Stimulated activated naive CD8-positive, alpha-beta T cell treated with anti-CD3 and anti-CD28 coated beads, Interleukin-15, Interleukin-2, amounts not matched to agents 100 ng/mL and 50 ng/mL, for 24 hours (primary cell): ENCODE measurements at regions not wholly inside any gene's neighbourhood (a gene's known extent, or its start where the extent isn't known, plus 50 kb on each side); places are given as distances from the start of the nearest gene placed in this dataset.
"Not testable (repeated sequence)": the region's sequence is repeated elsewhere in the genome, so short reads cannot be mapped to it uniquely, and the experiment has no call there.

Experiments
- H3K27ac Mint-ChIP-seq: one replicate; pipeline ENCODE4 v1.8.0; 2021; ENCODE audit warnings: mild to moderate bottlenecking, mixed read lengths
- H3K27me3 Mint-ChIP-seq: one replicate; pipeline ENCODE4 v1.8.0; 2021; ENCODE audit warnings: mixed read lengths
- H3K36me3 Mint-ChIP-seq: one replicate; pipeline ENCODE4 v1.8.0; 2021; ENCODE audit warnings: low read depth, mixed read lengths
- H3K4me1 Mint-ChIP-seq: one replicate; pipeline ENCODE4 v1.8.0; 2021; ENCODE audit warnings: low read depth, mixed read lengths
- H3K4me3 Mint-ChIP-seq: one replicate; pipeline ENCODE4 v1.8.0; 2021; ENCODE audit warnings: mild to moderate bottlenecking, mixed read lengths
- H3K9me3 Mint-ChIP-seq: one replicate; pipeline ENCODE4 v1.8.0; 2021; ENCODE audit warnings: mixed read lengths

DNA sequence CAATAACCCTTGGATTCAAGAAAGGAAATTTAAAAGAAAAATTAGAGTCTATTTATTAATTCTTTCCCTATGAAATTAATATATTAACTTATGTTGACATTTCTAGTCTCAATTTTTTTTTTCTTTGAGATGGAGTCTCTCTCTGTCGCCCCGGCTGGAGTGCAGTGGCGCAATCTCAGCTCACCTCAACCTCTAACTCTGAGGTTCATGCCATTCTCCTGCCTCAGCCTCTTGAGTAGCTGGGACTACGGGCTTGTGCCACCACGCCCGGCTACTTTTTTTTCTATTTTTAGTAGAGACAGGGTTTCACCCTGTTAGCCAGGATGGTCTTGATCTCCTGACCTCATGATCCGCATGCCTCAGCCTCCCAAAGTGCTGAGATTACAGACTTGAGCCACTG lies 411.7 kb upstream of the GRAMD2B start:
- H3K27me3 Mint-ChIP-seq, H3K27ac Mint-ChIP-seq, H3K36me3 Mint-ChIP-seq, H3K4me1 Mint-ChIP-seq, H3K4me3 Mint-ChIP-seq: not testable (repeated sequence)
- peaks cover 12% of the 10 kb centered on the region for H3K9me3 Mint-ChIP-seq

DNA sequence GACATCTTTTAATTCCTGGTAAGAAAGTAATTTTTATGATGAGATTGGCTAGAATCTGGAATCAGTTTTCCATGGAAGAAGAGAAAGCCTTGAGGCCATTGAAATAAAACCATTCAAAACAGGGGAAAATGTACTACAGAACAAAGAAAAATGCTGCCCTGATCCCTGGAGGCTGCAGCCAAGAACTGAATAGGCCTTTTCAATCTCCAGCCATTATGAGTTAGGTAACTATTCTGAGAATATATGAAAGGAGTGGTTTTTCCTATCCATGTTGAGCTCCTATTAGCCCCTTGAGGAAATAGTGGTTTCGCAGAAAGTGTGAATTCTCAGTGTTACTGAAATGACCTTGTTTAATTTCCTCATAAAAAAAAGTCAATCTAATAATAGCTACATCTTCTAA lies 408.5 kb upstream of the GRAMD2B start:
- Mint-ChIP-seq H3K4me3 (no peak overlapping the region), H3K9me3 (peaks cover 8% of the 10 kb centered on the region), H3K27ac (no peak overlapping the region), H3K36me3 (no peaks in the 10 kb centered on the region), H3K4me1 (no peaks in the 10 kb centered on the region), H3K27me3 (no peaks in the 10 kb centered on the region)

DNA sequence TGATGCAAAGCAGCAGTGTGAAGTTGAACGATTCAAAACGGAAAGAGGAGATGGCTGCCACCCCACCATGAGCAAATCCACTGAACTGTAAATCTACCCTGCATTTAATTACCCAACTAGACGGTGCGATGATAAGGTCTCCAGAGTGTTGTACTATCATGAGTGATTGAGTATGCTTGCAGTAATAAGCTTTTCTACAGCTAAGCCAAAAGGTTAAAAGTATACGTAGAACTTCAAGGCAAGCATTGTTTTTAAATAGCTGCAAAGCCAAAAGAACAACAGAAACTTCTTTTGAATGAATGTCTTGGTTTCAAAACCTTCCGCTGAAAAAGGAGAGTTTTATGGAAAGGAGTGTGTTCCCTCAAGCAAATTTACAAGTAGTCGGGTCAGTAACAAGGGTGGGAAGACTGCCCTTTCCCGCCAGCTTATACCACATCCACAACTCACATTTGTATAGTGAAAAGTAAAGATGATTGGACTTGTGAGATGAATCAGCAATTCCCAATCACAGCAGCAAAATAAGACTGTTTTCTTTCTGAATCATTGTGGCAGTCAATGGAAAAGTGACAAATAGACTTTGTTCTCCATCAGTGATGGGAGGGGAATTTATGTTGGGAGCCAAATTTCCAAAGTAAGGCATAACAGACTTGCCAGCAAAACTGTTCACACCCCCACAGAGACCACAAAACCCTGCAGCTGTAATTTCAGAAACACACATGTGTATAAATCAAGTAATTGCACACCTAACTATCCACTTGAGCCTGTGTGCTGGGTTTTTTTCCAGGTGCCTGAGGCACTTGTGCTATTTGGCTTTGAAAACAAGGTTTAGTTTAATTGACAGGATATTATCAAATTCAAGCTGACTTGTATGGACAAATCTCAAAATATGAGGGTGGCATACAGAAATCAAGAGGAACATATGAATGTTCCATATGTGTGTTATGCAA lies 407.7 kb upstream of the GRAMD2B start:
- Mint-ChIP-seq H3K27me3 (no peaks in the 10 kb centered on the region), H3K36me3 (no peaks in the 10 kb centered on the region), H3K4me3 (no peak overlapping the region), H3K9me3 (peaks cover 8% of the 10 kb centered on the region), H3K4me1 (no peaks in the 10 kb centered on the region), H3K27ac (no peak overlapping the region)

DNA sequence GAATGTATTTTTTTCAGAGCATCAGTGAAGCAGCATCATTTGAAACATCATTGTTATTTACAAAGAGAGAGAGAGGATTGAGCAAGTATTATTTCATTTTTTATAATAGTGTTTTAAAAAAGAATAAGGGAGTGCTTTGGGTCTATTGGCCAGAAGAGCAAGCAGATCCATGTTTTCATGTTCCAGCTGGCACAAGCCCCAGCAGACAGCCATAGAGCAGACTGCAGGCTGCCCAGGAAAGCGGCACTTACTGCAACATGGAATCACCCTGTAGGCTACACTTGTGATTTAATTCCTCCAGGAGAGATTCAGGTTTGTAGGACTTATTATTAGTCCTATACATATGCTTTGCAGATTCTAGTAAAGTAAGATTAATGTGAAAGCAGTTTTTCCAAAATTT lies 407.0 kb upstream of the GRAMD2B start:
- no peak overlapping the region for H3K27ac Mint-ChIP-seq
- no peaks in the 10 kb centered on the region for H3K36me3 Mint-ChIP-seq
- no peaks in the 10 kb centered on the region for H3K4me1 Mint-ChIP-seq
- H3K9me3 Mint-ChIP-seq: peaks cover 8% of the 10 kb centered on the region
- H3K27me3 Mint-ChIP-seq: no peaks in the 10 kb centered on the region
- no peak overlapping the region for H3K4me3 Mint-ChIP-seq

DNA sequence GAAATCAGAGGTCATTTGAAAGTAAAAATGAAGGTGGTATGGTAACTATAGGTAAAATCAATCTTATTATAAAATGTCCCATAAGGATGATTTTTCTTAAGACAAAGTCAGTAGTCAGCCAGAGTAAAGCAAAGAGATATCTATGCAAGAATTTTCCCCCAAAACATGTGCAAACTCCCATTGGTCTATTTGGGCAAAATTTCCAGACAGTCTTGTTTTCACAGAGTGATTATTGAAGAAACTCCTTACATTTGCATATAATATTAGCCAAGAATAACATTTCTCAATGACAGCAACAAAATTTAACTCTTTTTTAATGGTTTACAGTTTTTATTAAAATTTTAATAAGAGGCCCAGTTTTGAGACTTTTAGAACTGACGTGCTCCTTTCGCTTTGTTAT lies 406.1 kb upstream of the GRAMD2B start:
- H3K27me3 Mint-ChIP-seq: no peaks in the 10 kb centered on the region
- no peak overlapping the region for H3K4me3 Mint-ChIP-seq
- H3K9me3 Mint-ChIP-seq: peaks cover 8% of the 10 kb centered on the region
- H3K36me3 Mint-ChIP-seq: no peaks in the 10 kb centered on the region
- no peaks in the 10 kb centered on the region for H3K4me1 Mint-ChIP-seq
- H3K27ac Mint-ChIP-seq: no peak overlapping the region

DNA sequence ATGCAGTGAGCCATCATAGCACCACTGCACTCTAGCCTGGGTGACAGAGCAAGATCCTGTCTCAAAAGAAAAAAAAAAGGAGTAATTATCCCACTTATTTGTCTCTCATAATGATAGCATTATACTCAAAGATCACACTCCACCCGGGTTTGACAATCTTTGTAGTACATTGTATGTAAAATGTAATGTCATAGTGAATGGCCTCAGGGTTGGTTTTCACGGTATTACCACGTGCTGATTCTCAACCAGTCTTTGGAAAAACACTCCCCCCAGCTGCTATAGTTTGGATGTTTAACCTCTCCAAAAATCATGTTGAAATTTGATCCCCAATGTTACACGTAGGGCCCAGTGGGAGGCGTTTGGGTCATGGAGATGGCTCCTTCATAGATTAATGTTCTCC lies 402.4 kb upstream of the GRAMD2B start:
- Mint-ChIP-seq H3K27ac (no peak overlapping the region), H3K36me3 (no peaks in the 10 kb centered on the region), H3K4me1 (no peaks in the 10 kb centered on the region), H3K27me3 (no peaks in the 10 kb centered on the region), H3K4me3 (no peak overlapping the region), H3K9me3 (no peaks in the 10 kb centered on the region)

DNA sequence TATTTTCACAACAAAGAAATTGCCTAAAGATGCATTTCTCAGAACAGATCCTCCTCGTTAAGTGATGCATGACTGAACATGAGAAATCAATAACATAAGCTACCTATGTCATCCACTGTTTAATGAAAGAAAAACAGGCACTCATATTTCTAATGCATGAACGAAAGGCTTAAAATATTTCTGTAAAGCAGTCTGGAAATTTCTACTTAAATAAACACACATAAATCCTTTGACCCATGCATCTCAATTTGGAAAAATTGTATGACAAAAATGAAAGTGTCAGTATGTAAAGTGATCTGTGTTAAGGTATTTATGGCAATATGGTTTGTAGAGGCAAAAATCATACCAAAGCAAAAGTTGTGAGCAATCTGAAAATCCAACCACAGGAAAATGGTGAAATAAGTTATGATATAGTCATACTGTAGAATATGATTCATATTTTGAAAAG lies 399.2 kb upstream of the GRAMD2B start:
- no peaks in the 10 kb centered on the region for H3K36me3 Mint-ChIP-seq
- peaks cover 17% of the 10 kb centered on the region for H3K9me3 Mint-ChIP-seq
- no peak overlapping the region for H3K27ac Mint-ChIP-seq
- H3K27me3 Mint-ChIP-seq: no peaks in the 10 kb centered on the region
- H3K4me3 Mint-ChIP-seq: no peak overlapping the region
- no peaks in the 10 kb centered on the region for H3K4me1 Mint-ChIP-seq

DNA sequence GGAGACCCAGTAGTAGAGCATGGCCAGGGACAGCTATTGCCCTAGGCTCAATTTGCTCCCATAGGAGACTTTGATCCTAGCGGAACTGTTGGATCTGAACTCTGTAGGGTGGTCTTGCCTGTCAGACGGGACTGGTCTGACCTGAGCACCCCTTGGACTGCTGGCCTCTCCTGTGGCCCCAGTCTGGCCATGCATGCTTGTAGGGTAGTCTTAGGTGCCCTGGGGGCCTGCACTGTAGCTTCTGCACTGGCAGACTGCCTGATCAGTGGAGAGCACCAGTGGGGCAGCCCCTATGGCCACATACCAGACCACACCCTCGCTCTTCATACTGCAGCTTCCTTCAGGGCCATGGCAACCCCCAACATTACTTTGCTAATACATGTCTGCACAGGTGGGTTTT lies 396.1 kb upstream of the GRAMD2B start:
- H3K27ac Mint-ChIP-seq: no peak overlapping the region
- H3K9me3 Mint-ChIP-seq: peaks cover 29% of the 10 kb centered on the region
- no peaks in the 10 kb centered on the region for H3K4me1 Mint-ChIP-seq
- H3K27me3 Mint-ChIP-seq: no peaks in the 10 kb centered on the region
- no peak overlapping the region for H3K4me3 Mint-ChIP-seq
- no peaks in the 10 kb centered on the region for H3K36me3 Mint-ChIP-seq

DNA sequence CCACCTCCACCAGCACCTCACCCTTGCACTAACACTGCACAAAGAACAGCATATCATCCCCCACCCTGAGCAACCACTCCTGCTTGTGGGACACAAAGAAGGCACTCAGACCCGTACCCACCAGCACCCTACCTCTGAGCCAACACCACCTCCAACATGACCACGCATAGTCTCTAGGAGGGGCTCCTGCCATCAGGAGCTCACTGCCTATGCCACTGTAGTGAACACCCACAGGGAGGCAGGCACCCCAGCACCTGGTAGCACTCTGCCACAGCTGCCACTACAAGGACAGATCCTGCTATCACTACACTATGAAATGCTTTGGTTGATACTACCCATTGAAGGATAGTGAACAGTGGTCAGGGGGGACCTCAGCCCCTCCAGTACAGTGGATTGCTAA lies 395.6 kb upstream of the GRAMD2B start:
- Mint-ChIP-seq H3K4me3 (no peak overlapping the region), H3K4me1 (no peaks in the 10 kb centered on the region), H3K27ac (no peak overlapping the region), H3K9me3 (peaks cover 29% of the 10 kb centered on the region), H3K36me3 (no peaks in the 10 kb centered on the region), H3K27me3 (no peaks in the 10 kb centered on the region)

DNA sequence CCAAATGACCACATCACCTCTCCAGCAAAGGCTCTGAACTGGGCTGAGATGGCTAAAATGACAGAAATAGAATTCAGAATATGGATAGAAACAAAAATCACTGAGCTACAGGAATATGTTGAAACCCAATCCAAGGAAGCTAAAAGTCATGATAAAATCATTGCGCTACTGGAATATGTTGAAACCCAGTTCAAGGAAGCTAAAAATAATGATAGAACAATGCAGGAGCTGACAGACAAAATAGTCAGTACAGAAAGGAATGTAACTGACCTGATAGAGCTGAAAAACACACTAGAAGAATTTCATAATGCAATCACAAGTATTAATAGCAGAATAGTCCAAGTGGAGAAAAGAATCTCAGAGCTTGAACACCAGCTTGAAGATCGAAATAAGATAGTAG lies 394.9 kb upstream of the GRAMD2B start:
- Mint-ChIP-seq H3K4me1 (no peaks in the 10 kb centered on the region), H3K4me3 (no peak overlapping the region), H3K36me3 (no peaks in the 10 kb centered on the region), H3K27ac (no peak overlapping the region), H3K9me3 (peaks cover 29% of the 10 kb centered on the region), H3K27me3 (no peaks in the 10 kb centered on the region)

DNA sequence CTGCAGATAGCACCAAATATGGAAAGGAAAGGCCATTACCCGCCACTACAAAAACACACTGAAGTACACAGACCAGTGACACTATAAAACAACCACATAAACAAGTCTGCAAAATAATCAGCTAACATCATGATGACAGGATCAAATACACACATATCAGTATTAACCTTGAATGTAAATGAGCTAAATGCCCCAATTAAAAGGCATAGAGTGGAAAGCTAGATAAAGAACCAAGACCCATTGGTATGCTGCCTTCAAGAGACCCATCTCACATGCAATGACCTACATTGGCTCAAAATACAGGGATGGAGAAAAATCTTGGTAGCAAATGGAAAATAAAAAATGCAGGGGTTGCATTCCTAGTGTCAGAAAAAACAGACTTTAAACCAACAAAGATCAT lies 393.9 kb upstream of the GRAMD2B start:
- peaks cover 29% of the 10 kb centered on the region for H3K9me3 Mint-ChIP-seq
- H3K4me3 Mint-ChIP-seq: not testable (repeated sequence)

DNA sequence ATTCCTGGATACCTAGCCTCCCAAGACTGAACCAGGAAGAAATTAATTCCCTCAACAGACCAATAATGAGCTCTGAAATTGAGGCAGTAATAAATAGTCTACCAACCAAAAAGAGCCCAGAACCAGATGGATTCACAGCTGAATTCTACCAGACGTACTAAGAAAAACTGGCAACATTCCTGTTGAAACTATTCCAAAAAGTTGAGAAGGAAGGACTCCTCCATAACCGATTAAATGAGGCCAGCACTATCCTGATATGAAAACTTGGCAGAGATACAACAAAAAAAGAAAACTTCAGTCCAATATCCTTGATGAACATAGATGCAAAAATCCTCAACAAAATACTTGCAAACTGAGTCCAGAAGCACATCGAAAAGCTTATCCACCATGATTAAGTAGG lies 392.5 kb upstream of the GRAMD2B start:
- Mint-ChIP-seq H3K4me3 (no peak overlapping the region), H3K36me3 (no peaks in the 10 kb centered on the region), H3K9me3 (peaks cover 29% of the 10 kb centered on the region), H3K27me3 (no peaks in the 10 kb centered on the region), H3K27ac (no peak overlapping the region), H3K4me1 (no peaks in the 10 kb centered on the region)

More for the DNA sequence above, 393.9 kb upstream of the GRAMD2B start:
- H3K4me1 Mint-ChIP-seq, H3K27ac Mint-ChIP-seq, H3K36me3 Mint-ChIP-seq, H3K27me3 Mint-ChIP-seq: not testable (repeated sequence)

DNA sequence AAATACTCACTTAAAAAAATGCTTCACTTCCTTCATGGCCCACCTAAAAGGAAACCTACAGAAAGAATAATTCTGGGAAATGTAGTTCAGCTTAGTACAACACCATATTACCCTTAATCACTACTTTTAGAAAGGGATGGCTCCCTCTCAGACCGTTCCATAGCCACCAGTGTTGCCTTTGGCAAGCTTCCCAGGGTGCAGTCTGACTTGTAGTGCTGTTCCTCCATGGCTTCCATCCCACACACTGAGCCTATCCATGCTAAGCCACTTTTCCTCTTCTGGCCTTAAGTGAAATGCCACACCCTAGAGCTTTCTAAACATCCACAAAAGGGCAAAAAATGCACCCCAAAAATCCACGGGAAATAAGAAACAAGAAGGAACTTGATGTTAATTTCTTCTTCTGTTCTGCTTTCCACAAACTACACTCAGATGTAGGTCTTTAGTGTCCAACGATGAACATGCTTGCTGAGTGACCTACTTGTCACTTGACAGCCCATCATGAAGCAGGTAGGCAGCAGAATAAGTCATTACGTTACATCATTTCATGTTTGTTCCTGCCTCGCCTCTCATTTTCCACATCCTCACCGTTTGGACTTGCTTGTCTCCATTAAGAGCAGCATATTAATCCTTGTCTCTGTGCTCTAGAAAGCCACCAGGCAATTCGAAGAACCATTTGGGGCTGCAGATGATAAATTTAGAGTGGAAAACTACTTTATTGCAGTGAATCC lies 391.1 kb upstream of the GRAMD2B start:
- H3K9me3 Mint-ChIP-seq: peaks cover 29% of the 10 kb centered on the region
- H3K27ac Mint-ChIP-seq: no peak overlapping the region
- H3K36me3 Mint-ChIP-seq: no peaks in the 10 kb centered on the region
- no peak overlapping the region for H3K4me3 Mint-ChIP-seq
- H3K4me1 Mint-ChIP-seq: no peaks in the 10 kb centered on the region
- H3K27me3 Mint-ChIP-seq: no peaks in the 10 kb centered on the region

DNA sequence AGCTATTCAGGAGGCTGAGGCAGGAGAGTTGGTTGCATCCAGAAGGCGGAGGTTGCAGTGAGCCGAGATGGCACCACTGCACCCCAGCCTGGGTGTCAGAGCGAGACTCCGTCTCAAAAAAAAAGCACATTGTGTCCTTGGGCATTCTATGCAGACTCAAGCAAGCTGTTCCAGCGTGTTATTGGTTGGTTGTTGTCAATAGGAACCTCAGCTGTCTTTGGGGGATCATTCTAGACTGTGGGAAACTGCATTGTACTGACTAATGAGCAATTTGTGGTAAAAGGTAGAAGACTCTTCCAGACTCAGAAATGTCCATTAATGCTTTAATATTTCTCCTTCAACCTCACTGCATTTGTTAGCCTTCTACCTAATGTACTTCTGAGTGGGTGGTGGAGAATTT lies 379.5 kb upstream of the GRAMD2B start:
- no peak overlapping the region for H3K4me3 Mint-ChIP-seq
- H3K27ac Mint-ChIP-seq: no peak overlapping the region
- H3K4me1 Mint-ChIP-seq: no peaks in the 10 kb centered on the region
- H3K9me3 Mint-ChIP-seq: no peaks in the 10 kb centered on the region
- no peaks in the 10 kb centered on the region for H3K36me3 Mint-ChIP-seq
- H3K27me3 Mint-ChIP-seq: no peaks in the 10 kb centered on the region

DNA sequence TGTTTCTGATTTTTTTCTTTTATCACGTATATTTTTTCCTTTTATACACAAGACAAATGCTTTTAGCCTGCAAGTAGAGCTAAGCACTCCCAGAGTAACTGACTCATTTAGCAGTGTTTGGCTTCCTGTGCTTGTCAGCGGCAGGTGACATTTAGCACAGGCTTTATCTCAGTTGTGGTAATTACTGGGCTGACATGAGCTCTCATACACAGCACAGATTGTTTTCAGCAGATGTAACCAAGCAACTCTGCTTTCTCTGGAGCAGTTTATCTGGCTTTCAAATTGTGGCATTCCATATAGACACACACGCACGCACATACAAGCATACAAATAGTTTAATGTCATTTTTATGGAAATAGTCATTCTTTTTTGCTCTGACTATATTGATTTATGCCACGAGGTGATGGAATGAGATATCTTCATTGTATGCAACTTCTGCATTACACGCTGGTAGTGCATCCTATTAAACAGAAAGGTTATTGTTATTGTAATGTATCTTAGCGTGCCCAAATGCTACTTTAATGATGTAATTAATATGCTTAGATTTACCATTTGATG lies 379.0 kb upstream of the GRAMD2B start:
- no peaks in the 10 kb centered on the region for H3K9me3 Mint-ChIP-seq
- H3K27ac Mint-ChIP-seq: no peak overlapping the region
- no peaks in the 10 kb centered on the region for H3K4me1 Mint-ChIP-seq
- no peaks in the 10 kb centered on the region for H3K36me3 Mint-ChIP-seq
- H3K27me3 Mint-ChIP-seq: no peaks in the 10 kb centered on the region
- no peak overlapping the region for H3K4me3 Mint-ChIP-seq
